ENCODE measurements at regions not wholly inside any gene's neighbourhood (a gene's known extent, or its start where the extent isn't known, plus 50 kb on each side); places are given as distances from the start of the nearest gene placed in this dataset.

DNA sequence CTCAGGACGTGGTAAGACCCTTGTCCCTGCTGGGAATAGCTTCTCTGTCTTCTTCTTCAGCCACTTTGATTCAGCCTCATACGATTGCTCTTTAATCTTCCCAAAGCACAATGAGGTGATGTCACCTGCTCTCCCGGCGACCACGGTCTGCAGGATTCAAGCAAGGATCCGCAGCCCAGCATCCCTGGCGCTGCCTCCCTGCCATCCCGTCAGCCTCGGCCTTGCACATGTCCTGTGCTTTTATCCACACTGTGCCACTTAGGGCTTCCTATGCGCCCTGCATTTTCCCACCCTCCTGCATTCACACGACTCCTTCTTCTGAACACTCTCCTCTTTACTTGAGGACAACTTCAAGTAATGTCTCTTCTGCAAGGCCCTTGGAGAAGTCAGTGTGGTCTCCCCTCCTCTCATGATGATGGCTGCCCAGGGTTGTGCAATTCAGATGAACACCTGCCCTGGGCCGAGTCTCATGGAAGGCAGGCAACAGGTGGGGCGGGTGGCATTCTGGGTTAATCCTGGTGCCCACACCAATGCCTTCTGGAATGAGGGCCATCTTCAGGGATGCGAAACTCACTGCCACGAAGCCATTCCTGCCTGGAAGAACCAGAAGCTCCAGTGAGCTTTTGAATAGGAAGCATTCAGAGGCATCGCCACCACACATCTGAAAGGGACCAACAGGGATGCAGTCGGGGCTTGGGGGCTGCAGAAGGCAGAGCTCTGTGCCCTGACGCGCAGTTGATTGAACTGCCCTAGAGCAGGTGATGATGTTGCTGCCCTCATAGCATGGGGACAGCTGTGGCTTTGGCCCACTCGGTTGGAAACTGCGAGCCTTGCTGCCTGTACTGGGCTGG lies 287.5 kb downstream of the GLRX3 start:
- ChIA-PET POLR2A (no interaction called here), CTCF (no interaction called here)

- POLR2A ChIA-PET: no interaction called here
Observed at GRCh38 chr10:130424418-130424817, 288.2 kb downstream of the GLRX3 start.

DNA sequence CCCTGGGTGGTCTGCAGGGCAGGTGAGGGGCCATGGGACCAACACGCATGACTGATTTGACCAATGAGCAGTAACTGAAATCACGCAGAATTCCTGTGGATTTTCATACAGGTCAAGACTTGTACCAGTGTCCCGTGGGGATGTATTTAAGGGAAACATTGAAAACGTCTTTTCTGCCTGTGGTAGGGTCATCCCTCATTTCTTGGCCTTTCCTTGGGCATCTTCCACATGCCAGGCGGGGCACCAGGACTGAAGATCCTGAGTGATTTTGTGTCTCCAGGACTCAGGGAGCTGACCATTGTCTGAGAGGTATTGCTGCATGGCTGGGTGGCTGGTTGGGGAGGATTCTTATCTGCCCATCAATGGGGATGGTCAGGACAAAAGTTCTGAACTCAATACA lies 289.0 kb downstream of the GLRX3 start:
- ChIA-PET CTCF (no interaction called here), POLR2A (no interaction called here)

More at GRCh38 chr10:130424418-130424817, 288.2 kb downstream of the GLRX3 start:
- CTCF ChIA-PET: no interaction called here

DNA sequence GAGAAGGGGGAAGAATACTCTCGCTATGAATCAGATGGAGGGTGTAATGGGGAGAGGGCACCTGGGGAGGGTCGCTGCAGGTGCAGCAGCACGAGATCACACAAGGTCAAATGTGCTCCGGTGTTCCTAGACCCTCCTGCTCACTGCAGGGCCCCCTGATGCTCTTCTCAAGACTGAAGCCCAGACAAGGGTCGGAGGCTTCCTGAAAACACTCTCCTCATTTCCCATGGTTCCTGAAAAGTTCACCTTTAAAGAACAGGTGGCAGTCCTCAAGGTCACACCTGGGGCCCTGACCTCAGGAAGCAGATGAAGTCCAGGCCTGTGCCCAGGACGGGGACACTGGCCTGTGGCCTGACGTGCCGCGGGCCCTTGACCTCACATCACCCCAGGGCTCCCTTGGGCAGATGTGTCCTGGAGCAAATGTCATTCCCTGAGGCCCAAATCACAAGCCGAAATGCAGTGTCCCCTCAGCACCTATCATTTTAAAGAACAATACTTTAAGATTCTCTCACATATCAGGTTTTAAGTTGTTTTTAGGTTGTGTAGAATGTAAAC lies 289.8 kb downstream of the GLRX3 start:
- POLR2A ChIA-PET: no interaction called here

GRCh38 chr10:130427216-130427722 lies 291.1 kb downstream of the GLRX3 start:
- ChIA-PET CTCF (no interaction called here), POLR2A (no interaction called here)

More for the DNA sequence above, 289.8 kb downstream of the GLRX3 start:
- CTCF ChIA-PET: no interaction called here

DNA sequence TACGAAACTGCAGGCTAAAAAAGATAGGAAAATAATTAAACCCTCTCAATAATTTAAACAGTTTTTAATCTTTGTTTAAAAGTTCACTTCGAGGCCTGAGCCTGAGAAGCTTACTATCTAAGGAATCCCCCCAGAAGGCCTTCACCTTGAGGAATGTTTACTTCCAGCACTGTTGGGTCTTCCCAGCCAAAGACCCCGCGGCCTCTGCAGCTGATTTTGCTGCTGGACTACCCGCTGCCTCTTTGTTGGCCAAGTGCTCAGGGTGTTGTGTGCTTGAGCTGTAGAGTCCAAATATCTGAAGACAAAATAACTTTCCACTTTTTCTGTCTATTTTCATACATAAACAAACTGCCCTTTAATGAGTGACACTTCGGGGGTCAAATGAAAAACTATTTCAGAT lies 292.7 kb downstream of the GLRX3 start:
- POLR2A ChIA-PET: no interaction called here
- CTCF ChIA-PET: no interaction called here

DNA sequence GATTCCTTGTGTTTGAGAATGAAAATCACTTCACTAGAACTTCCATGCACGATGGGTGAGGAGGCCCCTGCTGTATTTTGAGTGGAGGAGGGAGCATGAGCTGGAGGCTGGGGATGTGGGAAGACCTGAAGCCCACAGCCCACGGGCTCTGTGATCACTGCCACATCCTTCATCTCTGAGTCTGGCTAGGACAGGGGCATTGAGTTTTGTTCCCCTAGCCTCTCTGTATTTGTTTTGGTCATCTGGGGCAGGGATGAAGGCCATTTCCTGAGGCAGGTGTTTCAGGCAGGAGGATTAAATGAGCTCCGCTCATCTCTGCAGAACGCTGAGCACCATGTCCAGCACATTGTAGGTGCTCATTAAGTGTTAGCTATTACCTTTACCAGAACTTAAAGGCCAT lies 293.6 kb downstream of the GLRX3 start:
- ChIA-PET CTCF (no interaction called here), POLR2A (no interaction called here)

DNA sequence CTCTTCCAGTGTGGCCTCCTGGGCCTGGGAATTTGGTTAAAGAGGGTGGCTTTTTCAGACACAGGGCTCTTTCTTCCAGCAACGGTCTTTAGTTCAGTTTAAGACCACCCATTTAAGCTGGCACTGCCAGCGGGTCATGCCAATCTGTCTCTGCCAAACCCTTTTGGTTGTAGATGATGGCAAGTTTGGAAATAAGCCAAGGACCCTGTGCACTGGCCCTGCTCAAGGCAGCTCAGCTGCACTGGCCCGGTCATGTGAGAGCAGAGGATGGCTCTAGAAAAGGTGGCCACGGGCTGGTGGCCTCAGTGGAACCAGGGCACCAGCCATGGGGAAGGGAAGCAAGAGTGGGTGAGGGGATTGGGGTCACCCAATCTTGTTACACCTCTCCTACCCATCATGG lies 294.1 kb downstream of the GLRX3 start:
- POLR2A ChIA-PET: no interaction called here
- CTCF ChIA-PET: no interaction called here

DNA sequence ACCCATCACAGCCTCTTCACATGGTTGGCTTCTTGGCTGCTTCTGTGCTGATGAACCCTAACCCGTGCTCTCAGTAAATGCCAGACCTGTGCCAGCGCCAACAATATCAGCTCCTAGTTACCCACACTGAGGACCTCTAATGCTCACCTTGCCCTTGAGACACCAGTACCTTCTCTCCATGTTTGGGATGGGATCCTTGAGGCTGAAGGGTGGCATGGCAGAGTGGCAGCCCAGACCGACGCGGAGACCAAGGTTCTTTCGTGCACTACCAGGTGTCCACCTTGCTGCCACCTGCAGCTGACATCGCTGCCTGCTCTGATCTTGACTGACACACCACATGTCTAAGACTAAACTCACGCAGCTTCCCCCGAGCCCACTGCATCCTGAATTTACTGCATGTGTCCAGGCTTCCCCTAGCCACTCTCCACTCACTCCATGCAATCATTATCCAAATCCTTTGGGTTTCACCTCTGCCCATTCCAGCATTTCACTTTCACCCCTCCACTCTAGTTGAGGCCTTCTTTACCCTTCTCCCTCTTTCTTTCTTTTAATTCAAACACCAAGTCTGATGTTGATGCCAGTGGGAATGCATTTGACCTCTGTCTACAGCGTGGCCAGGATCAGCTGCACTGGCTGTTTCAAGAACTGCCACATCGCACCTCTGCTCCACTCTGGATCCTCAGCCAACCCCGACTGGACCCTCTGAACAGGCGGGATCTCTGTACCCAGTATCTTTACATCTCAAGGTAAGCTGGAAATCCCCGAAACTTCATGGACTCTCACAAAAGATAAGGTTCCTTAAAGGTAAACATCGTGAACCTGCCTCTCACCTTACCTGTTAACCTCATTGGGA lies 294.9 kb downstream of the GLRX3 start:
- CTCF ChIA-PET: no interaction called here
- POLR2A ChIA-PET: no interaction called here

DNA sequence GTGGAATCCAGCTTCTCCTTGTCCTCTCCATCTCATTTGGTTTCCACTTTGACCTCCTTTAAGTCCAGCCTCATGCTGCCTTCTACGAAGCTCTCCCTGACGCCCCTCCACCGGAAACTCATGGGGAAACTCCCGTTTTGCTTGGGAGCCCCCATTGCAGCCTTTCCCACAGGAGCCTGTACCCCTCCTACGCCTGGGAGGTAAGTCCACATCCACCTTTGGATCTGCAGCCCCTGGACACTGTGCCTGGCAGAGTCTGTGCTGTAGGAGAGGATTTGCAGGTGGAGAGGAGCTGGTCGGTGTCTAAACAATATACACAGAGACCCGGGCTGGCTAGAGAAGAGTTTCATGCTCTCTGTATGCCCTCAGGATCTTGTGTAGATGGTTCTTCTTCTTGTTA lies 296.1 kb downstream of the GLRX3 start:
- ChIA-PET POLR2A (no interaction called here), CTCF (no interaction called here)

- ChIA-PET CTCF (no interaction called here), POLR2A (no interaction called here)
Observed at GRCh38 chr10:130432850-130433249, 296.7 kb downstream of the GLRX3 start.

GRCh38 chr10:130434446-130435385 lies 298.5 kb downstream of the GLRX3 start:
- ChIA-PET POLR2A (no interaction called here), CTCF (no interaction called here)

DNA sequence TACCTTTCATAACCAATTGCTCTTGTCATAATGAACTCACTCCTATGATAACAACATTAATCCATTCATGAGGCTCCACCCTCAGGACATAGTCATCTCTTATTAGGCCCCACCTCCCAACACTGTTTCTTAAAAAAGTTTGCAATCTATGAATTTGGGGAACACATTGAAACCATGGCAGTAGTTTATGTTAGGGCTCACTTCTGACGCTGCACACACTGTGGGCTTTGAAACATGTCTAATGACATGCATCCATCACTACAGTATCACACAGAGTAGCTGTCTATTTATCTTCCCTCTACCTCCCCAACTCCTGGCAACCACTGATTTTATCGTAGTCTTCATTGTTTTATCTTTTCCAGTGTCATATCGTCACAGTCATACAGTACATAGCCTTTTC lies 299.8 kb downstream of the GLRX3 start:
- CTCF ChIA-PET: no interaction called here
- POLR2A ChIA-PET: no interaction called here

DNA sequence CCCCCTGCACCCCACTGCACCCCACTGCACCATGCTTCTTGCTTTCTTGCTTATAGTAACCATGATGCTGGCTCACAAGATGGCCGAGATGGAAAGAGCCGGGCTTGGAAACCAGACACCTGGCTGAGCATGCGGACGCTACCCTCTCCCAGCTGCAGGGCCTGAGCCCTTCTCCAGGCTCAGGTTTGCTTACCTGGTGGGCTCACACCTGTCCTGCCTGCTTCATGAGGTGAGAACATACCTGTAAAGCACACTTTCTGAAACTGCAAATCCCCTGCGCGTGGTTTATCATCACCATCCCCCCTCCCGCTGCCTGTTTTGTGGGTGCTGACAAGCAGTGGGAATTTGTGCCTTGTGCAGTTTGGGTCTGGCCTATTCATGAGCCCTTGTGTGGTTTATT lies 302.7 kb downstream of the GLRX3 start:
- ChIA-PET POLR2A (no interaction called here), CTCF (no interaction called here)

DNA sequence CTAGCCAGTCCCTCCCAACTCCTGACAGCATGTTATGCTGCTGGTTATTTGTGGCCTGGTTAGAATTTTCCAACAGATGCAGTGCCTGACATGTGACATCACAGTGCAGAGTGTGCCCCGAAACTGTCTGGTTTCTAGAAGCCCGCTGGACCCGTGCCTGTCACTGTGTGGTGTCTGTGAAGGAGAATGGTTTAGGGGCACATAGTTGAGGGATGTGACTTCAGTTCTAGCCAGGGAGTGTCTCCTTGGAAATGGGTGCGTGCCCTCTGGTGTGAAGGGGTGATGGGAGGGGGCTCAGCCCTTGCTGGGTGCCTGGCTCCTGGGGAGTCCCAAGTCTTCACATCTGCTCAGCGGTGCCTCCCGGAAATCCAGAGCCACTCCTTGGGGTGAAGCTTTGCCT lies 303.6 kb downstream of the GLRX3 start:
- CTCF ChIA-PET: no interaction called here
- POLR2A ChIA-PET: no interaction called here

DNA sequence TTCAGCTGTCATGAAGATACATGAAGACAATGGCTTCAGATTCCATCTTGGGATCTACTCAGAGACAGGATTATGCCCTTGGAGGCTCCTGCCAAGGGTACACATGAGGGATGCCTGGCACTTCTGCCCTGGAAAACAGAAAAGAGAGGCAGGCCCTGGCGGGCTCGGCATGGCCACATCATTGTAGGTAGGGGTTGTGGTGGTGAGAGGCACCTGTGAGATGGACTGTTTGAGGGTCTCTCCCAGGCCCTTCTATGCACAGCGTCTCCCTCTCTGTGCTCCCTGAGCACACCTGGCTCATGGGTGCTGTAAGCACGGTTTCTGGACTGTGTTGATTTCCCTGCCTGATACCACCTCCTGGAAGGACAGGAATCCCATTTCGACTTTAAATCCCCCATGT lies 304.3 kb downstream of the GLRX3 start:
- CTCF ChIA-PET: no interaction called here
- POLR2A ChIA-PET: no interaction called here

- CTCF ChIA-PET: no interaction called here
- POLR2A ChIA-PET: no interaction called here
Observed at GRCh38 chr10:130440971-130441370, 304.8 kb downstream of the GLRX3 start.

- ChIA-PET CTCF (no interaction called here), POLR2A (no interaction called here)
Observed at GRCh38 chr10:130443066-130443465, 306.9 kb downstream of the GLRX3 start.

GRCh38 chr10:130453036-130453720 lies 317.0 kb downstream of the GLRX3 start:
- POLR2A ChIA-PET: no interaction called here
- CTCF ChIA-PET: no interaction called here

Data from activated CD8-positive, alpha-beta memory T cell treated with anti-CD3 and anti-CD28 coated beads for 36 hours (primary cell).